Gastrocnemius medialis (tissue), 4 donors: ENCODE measurements at regions not wholly inside any gene's neighbourhood (a gene's known extent, or its start where the extent isn't known, plus 50 kb on each side); places are given as distances from the start of the nearest gene placed in this dataset.

Experiments used
- CTCF ChIP-seq, 5 experiments: fragments of 450-650 bp in 3 of 5; fragments of 200-600 bp in 2 of 5; sonication (generic) in 2 of 5; IDR thresholded peaks in 4 of 5; conservative IDR thresholded peaks in 1 of 5; 1 replicate in 4 of 5; 2 replicates in 1 of 5; pipeline ENCODE4 v1.5.1; 2016 to 2019; ENCODE audit warnings: antibody characterized with exemption in 5 of 5, mild to moderate bottlenecking in 3 of 5, moderate library complexity in 3 of 5
- POLR2A ChIP-seq, 2 donors: fragments of 450-650 bp; IDR thresholded peaks; one replicate each; pipeline ENCODE4 v1.6.1; 2017; ENCODE audit warnings: antibody characterized with exemption in 2 of 2, mild to moderate bottlenecking in 2 of 2, moderate library complexity in 2 of 2

GRCh38 chr2:71846072-71846471 is 301.6 kb downstream of the CYP26B1 start:
- no peak for TF ChIP-seq POLR2A (IDR thresholded peaks at IDR 0.05)
- no peak for TF ChIP-seq CTCF (IDR thresholded peaks at IDR 0.05 in 4 of 5, conservative IDR thresholded peaks at IDR 0.05 in 1 of 5)
